ENCODE measurements at regions not wholly inside any gene's neighbourhood (a gene's known extent, or its start where the extent isn't known, plus 50 kb on each side); places are given as distances from the start of the nearest gene placed in this dataset.

GRCh38 chr6:112481211-112481610 is 134.1 kb downstream of the RFPL4B start:
- Histone ChIP-seq H3K79me2 (ENCODE audit: control insufficient read depth, insufficient read depth, low read length) (no peaks in the 10 kb centered on the region), H3K4me2 (ENCODE audit: insufficient read depth, low read length) (no peak overlapping the region), H3K9me3 (replicated peaks; ENCODE audit: control insufficient read depth, insufficient read depth, low read length) (no peaks in the 10 kb centered on the region), H3K27ac (ENCODE audit: insufficient read depth, low read depth, low read length) (no peak overlapping the region), H3K36me3 (ENCODE audit: control insufficient read depth in 2 of 2, extremely low read depth in 1 of 2, insufficient read depth in 2 of 2, low read length in 2 of 2) (no peaks in the 10 kb centered on the region), H3K27me3 (ENCODE audit: control insufficient read depth in 2 of 2, insufficient read depth in 2 of 2, low read length in 2 of 2) (no peaks in the 10 kb centered on the region), H3K4me3 (replicated peaks in 1 of 3; ENCODE audit: insufficient read depth in 1 of 3, low read depth in 1 of 3, low read length in 3 of 3) (no peak overlapping the region), H4K20me1 (replicated peaks; ENCODE audit: control insufficient read depth, extremely low read depth, insufficient read depth, low read length) (no peaks in the 10 kb centered on the region), H3K4me1 (ENCODE audit: control insufficient read depth, extremely low read depth, insufficient read depth, low read length) (peaks cover 8% of the 10 kb centered on the region), H2AFZ (ENCODE audit: low read depth, low read length) (no peak overlapping the region), H3K9ac (replicated peaks; ENCODE audit: extremely low read depth, insufficient read depth, low read length) (no peak overlapping the region), H3K9me1 (replicated peaks; ENCODE audit: control insufficient read depth, extremely low read depth, insufficient read depth, low read length) (no peaks in the 10 kb centered on the region)
- dilution Hi-C loops (cut with MboI; ENCODE audit: extremely low pct_ligation_motif_present, low sequenced_read_pairs), result no loop called here
- ChIA-PET CTCF (no interaction called here), POLR2A (no interaction called here)
- TF ChIP-seq EZH2 (IDR thresholded peaks at IDR 0.05; ENCODE audit: borderline replicate concordance, low read depth, low read length, severe bottlenecking), result no peak
- TF ChIP-seq MYC (IDR thresholded peaks at IDR 0.05; ENCODE audit: low read depth, low read length), result no peak
- no peak for TF ChIP-seq POLR2A (IDR thresholded peaks at IDR 0.05; ENCODE audit: low read depth, low read length)
- TF ChIP-seq FOS (IDR thresholded peaks at IDR 0.05; ENCODE audit: borderline replicate concordance, insufficient read depth, low read length), result no peak
- no peak for TF ChIP-seq JUN (IDR thresholded peaks at IDR 0.05; ENCODE audit: borderline replicate concordance, insufficient read depth, insufficient read length, low read depth)
- TF ChIP-seq GATA2 (IDR thresholded peaks at IDR 0.05; ENCODE audit: insufficient read depth, insufficient read length, low read depth, low read length), result no peak
- TF ChIP-seq POLR2AphosphoS5 (IDR thresholded peaks at IDR 0.05; ENCODE audit: insufficient read depth, low read depth, low read length), result no peak
- TF ChIP-seq, protein P1, sequence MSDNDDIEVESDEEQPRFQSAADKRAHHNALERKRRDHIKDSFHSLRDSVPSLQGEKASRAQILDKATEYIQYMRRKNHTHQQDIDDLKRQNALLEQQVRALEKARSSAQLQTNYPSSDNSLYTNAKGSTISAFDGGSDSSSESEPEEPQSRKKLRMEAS (IDR thresholded peaks at IDR 0.05; ENCODE audit: insufficient read depth, insufficient read length), result no peak
- TF ChIP-seq, protein P2, sequence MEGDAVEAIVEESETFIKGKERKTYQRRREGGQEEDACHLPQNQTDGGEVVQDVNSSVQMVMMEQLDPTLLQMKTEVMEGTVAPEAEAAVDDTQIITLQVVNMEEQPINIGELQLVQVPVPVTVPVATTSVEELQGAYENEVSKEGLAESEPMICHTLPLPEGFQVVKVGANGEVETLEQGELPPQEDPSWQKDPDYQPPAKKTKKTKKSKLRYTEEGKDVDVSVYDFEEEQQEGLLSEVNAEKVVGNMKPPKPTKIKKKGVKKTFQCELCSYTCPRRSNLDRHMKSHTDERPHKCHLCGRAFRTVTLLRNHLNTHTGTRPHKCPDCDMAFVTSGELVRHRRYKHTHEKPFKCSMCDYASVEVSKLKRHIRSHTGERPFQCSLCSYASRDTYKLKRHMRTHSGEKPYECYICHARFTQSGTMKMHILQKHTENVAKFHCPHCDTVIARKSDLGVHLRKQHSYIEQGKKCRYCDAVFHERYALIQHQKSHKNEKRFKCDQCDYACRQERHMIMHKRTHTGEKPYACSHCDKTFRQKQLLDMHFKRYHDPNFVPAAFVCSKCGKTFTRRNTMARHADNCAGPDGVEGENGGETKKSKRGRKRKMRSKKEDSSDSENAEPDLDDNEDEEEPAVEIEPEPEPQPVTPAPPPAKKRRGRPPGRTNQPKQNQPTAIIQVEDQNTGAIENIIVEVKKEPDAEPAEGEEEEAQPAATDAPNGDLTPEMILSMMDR (IDR thresholded peaks at IDR 0.05; ENCODE audit: extremely low read depth in 1 of 2, insufficient read depth in 1 of 2, low read depth in 1 of 2, low read length in 2 of 2), result no peak
- no peak for FAIRE-seq
- no peak for DNase-seq (ENCODE audit: low read depth, low spot score)
- intact Hi-C loops (cut with micrococcal nuclease), result no loop called here
- no TSS peak for BruUV-seq (replicated peaks)

All from endothelial cell of umbilical vein (primary cell).